ENCODE measurements at regions not wholly inside any gene's neighbourhood (a gene's known extent, or its start where the extent isn't known, plus 50 kb on each side); places are given as distances from the start of the nearest gene placed in this dataset.

DNA sequence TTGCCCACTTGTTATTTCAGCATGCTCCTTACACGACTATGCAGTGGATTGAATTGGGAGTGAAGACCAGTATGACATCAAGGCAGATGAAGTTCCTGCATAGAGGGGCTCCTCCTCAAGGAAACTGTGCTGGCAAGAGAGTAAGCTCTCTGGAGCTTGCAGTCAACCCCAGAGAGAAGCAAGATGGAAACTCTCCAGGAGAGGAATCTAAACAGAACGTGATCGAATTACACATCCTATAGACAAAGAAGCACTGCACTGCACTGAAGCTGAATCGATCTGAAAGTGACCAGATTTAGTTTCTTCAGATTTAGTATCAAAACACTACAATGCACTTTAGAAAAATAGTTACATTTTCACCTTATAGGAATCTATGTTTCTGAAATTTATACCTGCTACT, 947.7 kb upstream of the TENM4 start:
- H4K8ac ChIP-seq (ENCODE audit: low read depth, low read length), result no peak overlapping the region
- no peaks in the 10 kb centered on the region for H3K9me3 ChIP-seq (ENCODE audit: insufficient read depth, low read depth, low read length)
- H3K4me1 ChIP-seq (ENCODE audit: control insufficient read depth in 1 of 2, insufficient read depth in 2 of 2, low read length in 2 of 2), result no peaks in the 10 kb centered on the region
- H2AFZ ChIP-seq (ENCODE audit: insufficient read depth, low read length, poor library complexity), result no peak overlapping the region
- no peak overlapping the region for H3K18ac ChIP-seq (ENCODE audit: low read length)
- no peak overlapping the region for H3K23ac ChIP-seq (ENCODE audit: low read length)
- H3K9ac ChIP-seq (ENCODE audit: low read length), result no peak overlapping the region
- no peak overlapping the region for H4K12ac ChIP-seq (ENCODE audit: low read depth, low read length)
- no peaks in the 10 kb centered on the region for H3K79me2 ChIP-seq (ENCODE audit: control insufficient read depth, insufficient read depth, low read length, poor library complexity)
- no peak overlapping the region for H3K4me3 ChIP-seq (ENCODE audit: low read depth, low read length)
- no peak overlapping the region for H3K4me2 ChIP-seq (ENCODE audit: low read length)
- DNase-seq, result no peak
- no peak overlapping the region for H2AK5ac ChIP-seq (ENCODE audit: low read length)
- no peaks in the 10 kb centered on the region for H3K36me3 ChIP-seq (ENCODE audit: control insufficient read depth in 1 of 2, insufficient read depth in 2 of 2, low read length in 2 of 2)
- H2BK5ac ChIP-seq (ENCODE audit: low read depth, low read length, poor library complexity), result no peak overlapping the region
- no peak overlapping the region for H4K91ac ChIP-seq (ENCODE audit: low read depth, low read length)
- H3K14ac ChIP-seq (ENCODE audit: low read length), result no peak overlapping the region
- H3K4ac ChIP-seq (ENCODE audit: low read depth, low read length), result no peak overlapping the region
- H2BK12ac ChIP-seq (ENCODE audit: low read length), result no peak overlapping the region
- whole genome bisulfite sequencing (ENCODE audit: extremely low coverage, insufficient coverage, insufficient read length), result no CpG with 5 or more reads among the region's 4 CpGs
- H3K27me3 ChIP-seq (ENCODE audit: insufficient read depth, low read length), result no peaks in the 10 kb centered on the region
- H3K27ac ChIP-seq (ENCODE audit: low read depth, low read length), result no peak overlapping the region
- H3K79me1 ChIP-seq (ENCODE audit: low read length), result no peaks in the 10 kb centered on the region
- no peak overlapping the region for H2BK120ac ChIP-seq (ENCODE audit: insufficient read depth, low read length, poor library complexity)

DNA sequence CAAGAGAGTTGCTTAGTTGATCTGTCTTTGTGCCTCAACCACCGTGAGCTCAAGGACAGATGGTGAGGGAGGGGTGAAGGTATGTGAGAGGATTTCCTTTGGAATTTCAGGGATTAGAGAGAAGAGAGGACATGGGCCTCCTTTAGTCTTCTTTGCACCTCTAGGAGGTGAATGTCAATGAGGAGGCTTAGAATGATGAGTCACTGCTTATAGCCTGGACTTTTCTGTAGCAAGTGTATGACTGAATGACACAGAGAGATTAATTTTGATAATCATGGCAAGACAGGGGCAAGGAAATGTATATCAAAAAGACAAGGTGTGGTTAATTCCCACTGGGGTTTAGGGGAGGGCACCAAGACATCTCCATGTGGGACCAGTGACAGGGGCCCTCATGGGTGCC, 947.3 kb upstream of the TENM4 start:
- WGBS (ENCODE audit: extremely low coverage, insufficient coverage, insufficient read length), result no CpG with 5 or more reads among the region's 1 CpG

DNA sequence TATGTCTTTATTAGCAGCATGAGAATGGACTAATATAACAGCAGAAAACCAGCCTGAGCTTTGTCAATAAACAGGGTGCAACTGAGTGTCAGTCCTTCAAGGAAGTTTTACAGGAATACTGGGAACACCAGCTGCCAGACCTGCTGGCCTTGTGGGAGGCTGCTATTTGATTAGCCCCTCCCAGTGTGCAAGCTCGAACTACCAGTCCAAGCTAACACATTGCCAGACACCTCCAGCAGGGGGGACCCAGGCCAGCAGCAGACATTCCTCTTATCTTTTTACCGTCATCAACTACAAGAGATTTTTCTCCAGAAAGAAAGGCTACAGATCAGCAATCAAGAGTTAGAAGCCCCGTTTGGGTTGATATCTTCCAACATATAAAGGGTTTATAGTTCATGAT, 942.8 kb upstream of the TENM4 start:
- Histone ChIP-seq H2AK5ac (ENCODE audit: low read length) (no peak overlapping the region), H3K9ac (ENCODE audit: low read length) (no peak overlapping the region), H3K36me3 (ENCODE audit: control insufficient read depth in 1 of 2, insufficient read depth in 2 of 2, low read length in 2 of 2) (no peaks in the 10 kb centered on the region), H3K79me1 (ENCODE audit: low read length) (no peaks in the 10 kb centered on the region), H3K4me2 (ENCODE audit: low read length) (no peak overlapping the region), H4K91ac (ENCODE audit: low read depth, low read length) (no peak overlapping the region), H2BK5ac (ENCODE audit: low read depth, low read length, poor library complexity) (no peak overlapping the region), H3K27ac (ENCODE audit: low read depth, low read length) (no peak overlapping the region), H4K12ac (ENCODE audit: low read depth, low read length) (no peak overlapping the region), H3K79me2 (ENCODE audit: control insufficient read depth, insufficient read depth, low read length, poor library complexity) (no peaks in the 10 kb centered on the region), H2AFZ (ENCODE audit: insufficient read depth, low read length, poor library complexity) (no peak overlapping the region), H3K14ac (ENCODE audit: low read length) (no peak overlapping the region), H3K18ac (ENCODE audit: low read length) (no peak overlapping the region), H3K4me3 (ENCODE audit: low read depth, low read length) (no peak overlapping the region), H3K27me3 (ENCODE audit: insufficient read depth, low read length) (no peaks in the 10 kb centered on the region), H2BK12ac (ENCODE audit: low read length) (no peak overlapping the region), H3K23ac (ENCODE audit: low read length) (no peak overlapping the region), H3K9me3 (ENCODE audit: insufficient read depth, low read depth, low read length) (no peaks in the 10 kb centered on the region), H3K4ac (ENCODE audit: low read depth, low read length) (no peak overlapping the region), H3K4me1 (ENCODE audit: control insufficient read depth in 1 of 2, insufficient read depth in 2 of 2, low read length in 2 of 2) (no peaks in the 10 kb centered on the region), H4K8ac (ENCODE audit: low read depth, low read length) (no peak overlapping the region), H2BK120ac (ENCODE audit: insufficient read depth, low read length, poor library complexity) (no peak overlapping the region)
- DNase-seq, result no peak
- no CpG with 5 or more reads among the region's 3 CpGs for WGBS (ENCODE audit: extremely low coverage, insufficient coverage, insufficient read length)

More for the DNA sequence above, 947.3 kb upstream of the TENM4 start:
- H3K18ac ChIP-seq (ENCODE audit: low read length), result no peak overlapping the region
- H2BK120ac ChIP-seq (ENCODE audit: insufficient read depth, low read length, poor library complexity), result no peak overlapping the region
- H3K4me3 ChIP-seq (ENCODE audit: low read depth, low read length), result no peak overlapping the region
- H2BK5ac ChIP-seq (ENCODE audit: low read depth, low read length, poor library complexity), result no peak overlapping the region
- no peaks in the 10 kb centered on the region for H3K4me1 ChIP-seq (ENCODE audit: control insufficient read depth in 1 of 2, insufficient read depth in 2 of 2, low read length in 2 of 2)
- no peaks in the 10 kb centered on the region for H3K27me3 ChIP-seq (ENCODE audit: insufficient read depth, low read length)
- H2AFZ ChIP-seq (ENCODE audit: insufficient read depth, low read length, poor library complexity), result no peak overlapping the region
- H4K12ac ChIP-seq (ENCODE audit: low read depth, low read length), result no peak overlapping the region
- H3K79me1 ChIP-seq (ENCODE audit: low read length), result no peaks in the 10 kb centered on the region
- H4K91ac ChIP-seq (ENCODE audit: low read depth, low read length), result no peak overlapping the region
- H3K36me3 ChIP-seq (ENCODE audit: control insufficient read depth in 1 of 2, insufficient read depth in 2 of 2, low read length in 2 of 2), result no peaks in the 10 kb centered on the region
- no peak overlapping the region for H3K9ac ChIP-seq (ENCODE audit: low read length)
- no peak overlapping the region for H3K4me2 ChIP-seq (ENCODE audit: low read length)
- no peak overlapping the region for H3K27ac ChIP-seq (ENCODE audit: low read depth, low read length)
- H4K8ac ChIP-seq (ENCODE audit: low read depth, low read length), result no peak overlapping the region
- H3K14ac ChIP-seq (ENCODE audit: low read length), result no peak overlapping the region
- no peak overlapping the region for H2BK12ac ChIP-seq (ENCODE audit: low read length)
- no peak overlapping the region for H3K4ac ChIP-seq (ENCODE audit: low read depth, low read length)
- no peak overlapping the region for H3K23ac ChIP-seq (ENCODE audit: low read length)
- DNase-seq, result no peak
- no peaks in the 10 kb centered on the region for H3K79me2 ChIP-seq (ENCODE audit: control insufficient read depth, insufficient read depth, low read length, poor library complexity)
- no peaks in the 10 kb centered on the region for H3K9me3 ChIP-seq (ENCODE audit: insufficient read depth, low read depth, low read length)
- no peak overlapping the region for H2AK5ac ChIP-seq (ENCODE audit: low read length)

DNA sequence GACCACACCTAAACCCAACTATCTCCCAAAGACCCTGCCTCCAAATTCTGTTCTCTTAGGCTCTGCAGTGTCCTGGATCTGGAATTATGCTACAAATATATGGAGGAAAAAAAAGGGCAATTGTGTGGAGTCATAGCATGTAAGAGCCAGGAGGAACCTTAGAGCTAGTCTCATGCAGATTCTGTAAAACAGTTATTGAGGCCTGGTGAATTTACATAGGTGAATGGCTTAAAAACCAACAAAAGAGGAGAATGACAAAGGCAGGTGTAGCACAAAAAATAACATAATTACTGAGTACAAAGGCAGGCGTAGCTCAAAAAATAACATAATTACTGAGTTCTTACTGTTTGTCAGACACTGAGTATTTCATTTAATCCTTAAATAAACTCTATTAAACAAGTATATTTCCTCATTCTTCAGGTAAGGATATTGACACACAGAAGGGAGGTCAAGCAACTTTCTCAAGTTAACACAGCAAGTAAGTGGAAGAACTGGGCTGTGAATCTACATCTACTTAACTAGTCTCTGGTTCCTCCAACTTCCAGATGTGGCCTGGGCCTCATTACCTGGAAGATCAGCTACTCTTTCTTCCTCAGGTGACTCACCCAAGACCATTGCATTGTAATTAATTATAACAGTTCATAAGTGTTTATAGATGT, 938.9 kb upstream of the TENM4 start:
- WGBS (ENCODE audit: extremely low coverage, insufficient coverage, insufficient read length), result no CpG with 5 or more reads among the region's 1 CpG
- H3K9ac ChIP-seq (ENCODE audit: low read length), result no peak overlapping the region
- no peak overlapping the region for H3K4me2 ChIP-seq (ENCODE audit: low read length)
- no peak overlapping the region for H4K8ac ChIP-seq (ENCODE audit: low read depth, low read length)
- DNase-seq, result no peak
- no peak overlapping the region for H3K27ac ChIP-seq (ENCODE audit: low read depth, low read length)
- H2AK5ac ChIP-seq (ENCODE audit: low read length), result no peak overlapping the region
- no peaks in the 10 kb centered on the region for H3K79me1 ChIP-seq (ENCODE audit: low read length)
- H4K12ac ChIP-seq (ENCODE audit: low read depth, low read length), result no peak overlapping the region
- no peak overlapping the region for H2BK5ac ChIP-seq (ENCODE audit: low read depth, low read length, poor library complexity)
- H3K4me3 ChIP-seq (ENCODE audit: low read depth, low read length), result no peak overlapping the region
- H2AFZ ChIP-seq (ENCODE audit: insufficient read depth, low read length, poor library complexity), result no peak overlapping the region
- H3K23ac ChIP-seq (ENCODE audit: low read length), result no peak overlapping the region
- H3K4ac ChIP-seq (ENCODE audit: low read depth, low read length), result no peak overlapping the region
- no peak overlapping the region for H2BK120ac ChIP-seq (ENCODE audit: insufficient read depth, low read length, poor library complexity)
- H3K79me2 ChIP-seq (ENCODE audit: control insufficient read depth, insufficient read depth, low read length, poor library complexity), result no peaks in the 10 kb centered on the region
- H3K4me1 ChIP-seq (ENCODE audit: control insufficient read depth in 1 of 2, insufficient read depth in 2 of 2, low read length in 2 of 2), result no peaks in the 10 kb centered on the region
- H3K14ac ChIP-seq (ENCODE audit: low read length), result no peak overlapping the region
- H2BK12ac ChIP-seq (ENCODE audit: low read length), result no peak overlapping the region
- H3K18ac ChIP-seq (ENCODE audit: low read length), result no peak overlapping the region
- H3K27me3 ChIP-seq (ENCODE audit: insufficient read depth, low read length), result no peaks in the 10 kb centered on the region
- no peaks in the 10 kb centered on the region for H3K36me3 ChIP-seq (ENCODE audit: control insufficient read depth in 1 of 2, insufficient read depth in 2 of 2, low read length in 2 of 2)
- H4K91ac ChIP-seq (ENCODE audit: low read depth, low read length), result no peak overlapping the region
- no peaks in the 10 kb centered on the region for H3K9me3 ChIP-seq (ENCODE audit: insufficient read depth, low read depth, low read length)

Measured in trophoblast cell (in vitro differentiated cells and primary cell).